HG02763 (cell line): ENCODE measurements at regions not wholly inside any gene's neighbourhood (a gene's known extent, or its start where the extent isn't known, plus 50 kb on each side); places are given as distances from the start of the nearest gene placed in this dataset.

Experiments
- ATAC-seq: cut with Tn5 transposase; IDR thresholded peaks from one replicate; pipeline ENCODE4 v1.9.1; 2021; ENCODE audit warnings: mild to moderate bottlenecking, moderate library complexity; ENCODE audit not compliant: unreplicated experiment

- ATAC-seq: no peak
Observed at GRCh38 chr4:156710365-156711192, 261.0 kb downstream of the PDGFC start.

- ATAC-seq: no peak
Observed at GRCh38 chr4:156705311-156705710, 266.3 kb downstream of the PDGFC start.

GRCh38 chr4:156695163-156695562, 276.4 kb downstream of the PDGFC start:
- no peak for ATAC-seq

- ATAC-seq: no peak
Observed at GRCh38 chr4:156694413-156694812, 277.2 kb downstream of the PDGFC start.

GRCh38 chr4:156693557-156693956, 278.0 kb downstream of the PDGFC start:
- no peak for ATAC-seq

GRCh38 chr4:156692016-156692415, 279.6 kb downstream of the PDGFC start:
- no peak for ATAC-seq

GRCh38 chr4:156690572-156690971, 281.0 kb downstream of the PDGFC start:
- ATAC-seq: no peak

GRCh38 chr4:156686120-156686519, 285.5 kb downstream of the PDGFC start:
- ATAC-seq: no peak

GRCh38 chr4:156685308-156685707, 286.3 kb downstream of the PDGFC start:
- no peak for ATAC-seq

- ATAC-seq: no peak
Observed at GRCh38 chr4:156677656-156678055, 293.9 kb downstream of the PDGFC start.

- no peak for ATAC-seq
Observed at GRCh38 chr4:156677131-156677531, 294.5 kb downstream of the PDGFC start.

GRCh38 chr4:156676116-156676851, 295.3 kb downstream of the PDGFC start:
- no peak for ATAC-seq

- no peak for ATAC-seq
Observed at GRCh38 chr4:156673483-156673882, 298.1 kb downstream of the PDGFC start.

GRCh38 chr4:156672492-156673305, 298.9 kb downstream of the PDGFC start:
- ATAC-seq: no peak

GRCh38 chr4:156665780-156666366, 305.7 kb downstream of the PDGFC start:
- ATAC-seq: no peak

GRCh38 chr4:156663663-156664062, 307.9 kb downstream of the PDGFC start:
- ATAC-seq: no peak

- no peak for ATAC-seq
Observed at GRCh38 chr4:156662921-156663320, 308.7 kb downstream of the PDGFC start.

- no peak for ATAC-seq
Observed at GRCh38 chr4:156661555-156661954, 310.0 kb downstream of the PDGFC start.

- ATAC-seq: no peak
Observed at GRCh38 chr4:156660465-156660864, 311.1 kb downstream of the PDGFC start.

GRCh38 chr4:156659983-156660382, 311.6 kb downstream of the PDGFC start:
- ATAC-seq: no peak

- ATAC-seq: no peak
Observed at GRCh38 chr4:156659570-156659969, 312.0 kb downstream of the PDGFC start.
